Bone marrow (tissue), 2 donors: ENCODE measurements at regions not wholly inside any gene's neighbourhood (a gene's known extent, or its start where the extent isn't known, plus 50 kb on each side); places are given as distances from the start of the nearest gene placed in this dataset.
"Not testable (repeated sequence)": the region's sequence is repeated elsewhere in the genome, so short reads cannot be mapped to it uniquely, and the experiment has no call there.

Experiments used
- DNase-seq, 2 donors: peaks; one replicate each; lab custom pipeline; 2025; lab: John Stamatoyannopoulos, UW

DNA sequence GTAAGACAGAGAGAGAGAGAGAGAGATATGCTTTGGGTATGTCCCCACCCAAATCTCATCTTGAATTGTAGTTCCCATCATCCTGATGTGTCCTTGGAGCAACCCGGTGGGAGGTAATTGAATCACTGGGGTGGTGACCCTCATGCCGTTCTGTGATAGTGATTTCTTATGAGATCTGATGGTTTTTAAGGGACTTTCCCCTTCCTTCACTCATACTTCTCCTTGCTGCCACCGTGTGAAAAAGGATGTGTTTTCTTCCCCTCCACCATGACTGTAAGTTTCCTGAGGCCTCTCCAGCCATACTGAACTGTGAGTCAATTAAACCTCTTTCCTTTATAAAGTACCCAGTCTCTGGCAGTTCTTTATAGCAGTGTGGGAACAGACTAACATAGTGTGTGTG is 60.3 kb downstream of the EOMES start:
- no peak for DNase-seq

DNA sequence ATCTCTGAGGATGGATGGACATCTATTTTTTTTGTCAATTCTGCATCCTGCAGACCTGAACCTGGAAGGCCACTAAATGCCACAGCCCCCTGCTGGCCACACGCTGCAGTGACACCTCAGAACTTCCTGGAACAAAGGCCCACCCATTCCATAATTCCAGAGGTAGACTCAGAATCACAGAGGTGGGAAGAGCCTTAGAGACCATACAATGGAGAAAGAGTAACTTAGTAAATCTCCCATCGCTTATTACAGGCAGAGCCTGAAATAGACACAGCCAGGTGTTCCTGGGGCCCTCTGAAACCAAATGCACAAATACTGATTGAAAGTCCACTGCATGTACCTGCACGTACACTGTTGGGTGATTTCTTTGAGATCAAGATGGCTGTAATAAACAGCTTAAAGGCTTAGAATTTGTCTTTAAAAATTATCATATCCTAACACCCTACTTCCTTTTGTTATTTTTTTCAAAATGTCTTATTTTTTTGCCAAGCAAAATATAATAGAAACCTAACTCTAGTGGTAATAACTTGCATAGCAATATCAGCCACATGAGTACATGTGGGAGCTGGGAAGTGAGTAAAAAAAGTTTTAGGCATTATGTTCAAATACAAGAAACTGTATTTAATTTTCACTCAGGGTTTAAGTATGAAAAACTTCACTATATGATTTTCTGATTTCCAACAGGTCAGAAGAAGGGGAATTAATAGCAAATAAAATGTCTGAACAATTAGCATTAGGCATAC is 62.7 kb downstream of the EOMES start:
- DNase-seq = peak in 1 of 2 donors; percentile 14

DNA sequence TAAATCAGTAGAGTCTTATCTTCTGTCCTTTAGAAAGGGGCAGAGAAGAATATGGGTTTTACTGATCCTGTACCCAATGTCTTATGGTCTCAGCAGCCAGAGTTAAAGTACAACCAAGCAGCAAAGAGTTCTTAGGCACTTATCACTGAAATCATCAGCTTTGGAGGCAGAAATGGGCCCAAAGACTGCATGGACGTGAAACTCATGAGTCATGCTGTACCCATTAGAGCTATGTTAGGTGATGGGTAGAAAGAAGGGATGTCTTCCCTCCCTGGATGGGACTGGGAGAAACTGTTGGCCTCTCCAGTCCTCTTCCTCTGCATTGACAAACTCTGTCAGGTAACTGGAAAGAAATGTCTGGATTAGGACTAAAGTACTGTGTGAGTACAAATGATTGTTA is 63.4 kb downstream of the EOMES start:
- DNase-seq = no peak

DNA sequence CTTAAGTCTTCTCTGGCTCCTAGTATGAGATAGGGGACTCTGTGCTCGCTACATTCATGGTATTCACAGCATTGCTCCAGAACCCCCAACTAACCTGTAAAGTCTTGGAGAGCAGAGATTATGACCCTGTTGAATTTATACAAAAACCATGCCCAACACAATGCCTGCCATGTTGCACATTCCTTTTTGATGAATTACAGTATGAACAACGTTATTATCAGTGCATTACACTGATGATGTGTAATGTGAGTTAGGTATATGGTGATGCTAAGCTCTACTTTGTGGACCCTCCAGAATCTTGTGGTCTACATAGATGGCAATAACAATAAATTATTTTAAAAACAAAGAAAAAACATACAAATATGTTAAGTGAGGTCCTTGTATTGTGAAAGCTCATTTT is 64.3 kb downstream of the EOMES start:
- no peak for DNase-seq

DNA sequence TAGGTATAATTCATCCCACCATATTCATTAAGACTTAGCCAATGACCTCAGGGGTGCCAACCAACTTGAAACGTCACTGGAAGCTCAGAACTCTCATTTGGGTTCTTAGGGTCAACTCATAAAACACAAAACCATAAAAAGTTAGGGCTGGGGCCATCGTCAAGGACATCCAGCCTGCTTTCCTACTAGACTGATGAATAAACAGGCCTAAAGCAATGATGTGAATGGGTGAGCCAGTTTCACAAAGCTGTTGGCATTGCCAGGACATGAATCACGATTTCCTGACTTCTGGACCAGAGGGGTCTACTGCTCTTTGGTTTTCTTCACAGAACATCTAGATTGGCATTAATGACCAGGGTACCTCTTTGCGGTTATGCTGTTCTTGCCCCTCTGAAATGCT is 64.7 kb downstream of the EOMES start:
- DNase-seq = no peak

DNA sequence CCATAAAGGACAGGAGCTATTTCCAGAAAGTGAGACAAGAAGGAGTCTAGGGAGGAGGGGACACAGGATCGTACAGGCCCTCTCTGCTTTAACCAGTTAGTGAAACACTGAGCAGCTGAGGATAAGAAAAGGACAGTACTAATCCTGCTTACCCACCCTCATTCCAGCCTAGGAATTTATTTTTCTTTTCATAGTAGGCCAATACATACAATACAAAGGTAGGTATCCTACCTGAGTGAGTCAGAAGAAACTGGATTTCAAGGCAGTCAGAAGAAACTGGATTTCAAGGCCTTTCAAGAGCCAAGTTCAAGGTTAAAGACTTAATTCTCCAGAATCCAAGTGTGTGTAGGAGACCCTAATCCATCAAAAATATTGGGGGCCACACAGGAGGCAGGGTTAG is 65.3 kb downstream of the EOMES start:
- DNase-seq = no peak

DNA sequence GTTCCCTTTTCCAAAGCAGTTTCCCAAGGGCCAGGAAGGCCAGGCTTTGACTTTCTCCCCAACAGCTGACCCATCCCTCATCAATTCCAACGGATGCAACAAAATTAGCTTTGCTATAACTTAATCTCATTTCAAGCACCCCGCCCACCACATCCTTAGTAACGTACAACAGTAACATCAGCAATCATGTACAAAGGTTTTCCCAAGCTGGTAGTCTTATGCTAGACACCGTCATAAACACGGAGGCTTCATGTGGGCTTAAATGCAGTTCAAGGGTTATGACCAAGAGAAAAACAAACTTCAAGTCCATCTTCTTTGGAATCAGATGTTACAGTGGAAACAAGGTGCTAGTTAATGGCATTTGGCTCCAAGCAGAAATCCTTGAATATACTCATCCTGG is 66.6 kb downstream of the EOMES start:
- no peak for DNase-seq

DNA sequence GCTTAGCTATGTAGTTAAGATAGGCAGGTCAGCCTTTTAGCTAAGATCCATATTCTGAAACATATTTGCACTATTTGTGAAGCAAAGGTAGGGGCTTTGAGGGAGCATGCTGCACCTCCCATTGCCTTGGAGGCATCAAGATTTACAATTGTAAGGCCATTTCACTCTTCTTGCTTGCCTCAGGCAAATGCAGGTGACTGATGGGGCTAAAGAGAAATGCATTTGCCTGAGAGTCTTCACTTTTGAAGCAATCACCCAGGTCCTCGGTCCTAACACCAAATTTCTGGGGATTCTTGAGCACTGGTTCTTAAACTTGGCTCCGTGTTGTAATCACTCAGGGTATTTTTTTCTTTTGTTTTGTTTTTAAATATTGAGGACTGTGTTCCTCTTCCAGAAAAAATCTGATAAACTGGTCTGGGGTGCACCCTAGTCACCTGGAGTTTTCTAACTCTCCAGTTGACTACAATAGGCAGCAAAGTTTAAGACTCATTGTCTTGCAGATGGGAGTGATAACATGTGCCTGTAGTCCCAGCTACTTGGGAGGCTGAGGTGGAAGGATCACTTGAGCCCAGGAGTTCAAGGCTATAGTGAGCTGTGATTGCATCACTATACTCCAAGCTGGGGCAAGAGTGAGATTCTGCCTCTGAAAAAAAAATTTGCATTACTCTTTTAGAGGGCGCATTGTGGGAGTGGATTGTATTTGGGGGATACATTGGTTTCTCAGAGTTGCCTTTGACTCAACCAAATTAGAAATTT is 68.1 kb downstream of the EOMES start:
- DNase-seq = no peak

DNA sequence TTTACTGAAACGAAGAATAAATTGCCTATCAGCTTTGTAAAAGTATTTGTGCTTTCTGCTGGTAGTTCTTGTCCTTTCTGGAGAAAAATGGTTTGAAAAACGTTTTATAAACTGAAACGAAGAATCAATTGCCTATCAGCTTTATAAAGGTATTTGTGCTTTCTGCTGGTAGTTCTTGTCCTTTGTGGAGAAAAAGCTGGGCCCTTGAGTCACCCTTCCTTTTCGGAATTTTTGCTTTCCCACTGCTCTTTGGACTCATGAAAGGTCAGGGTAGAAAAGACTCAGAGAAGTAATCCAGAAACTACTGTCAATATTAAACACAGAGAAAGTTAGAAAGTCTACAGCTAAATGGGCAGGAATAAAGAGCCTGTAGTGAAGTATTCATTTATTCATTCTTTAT is 72.8 kb downstream of the EOMES start:
- no peak for DNase-seq

DNA sequence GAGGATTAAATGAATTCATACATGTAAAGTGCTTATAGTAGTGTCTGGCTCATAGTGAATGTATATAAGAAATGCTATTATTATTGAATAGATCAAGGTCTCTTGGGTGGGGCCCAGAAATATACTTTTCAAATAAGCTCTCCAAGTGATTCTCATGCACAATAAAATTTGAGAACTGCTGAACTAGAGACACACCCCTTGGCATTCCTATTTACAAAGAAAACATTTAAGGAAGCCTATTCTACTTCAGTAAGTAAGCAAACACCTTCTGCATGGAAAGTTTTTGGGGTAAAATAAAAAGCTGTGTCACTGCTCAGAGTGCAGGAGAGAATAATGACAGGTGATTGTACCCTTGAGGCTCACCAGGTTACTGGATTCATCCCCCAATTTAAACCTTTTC is 75.2 kb downstream of the EOMES start:
- DNase-seq = no peak

DNA sequence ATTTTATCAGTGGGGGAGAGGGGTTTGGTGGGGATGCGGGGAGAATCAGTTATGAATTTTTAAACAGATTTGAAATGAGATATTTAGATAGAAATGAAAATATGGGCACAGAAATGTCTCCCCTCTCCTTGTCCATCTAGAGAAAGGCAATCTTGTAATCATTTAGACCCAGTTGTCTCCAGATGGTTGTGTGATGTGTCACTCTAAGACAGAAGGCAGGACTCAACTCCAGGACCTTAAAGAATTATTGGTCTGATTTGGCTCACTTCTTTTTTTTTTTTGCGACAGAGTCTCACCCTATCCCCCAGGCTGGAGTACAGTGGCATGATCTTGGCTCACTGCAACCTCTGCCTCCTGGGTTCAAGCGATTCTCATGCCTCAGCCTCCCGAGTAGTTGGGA is 77.2 kb downstream of the EOMES start:
- no peak for DNase-seq

DNA sequence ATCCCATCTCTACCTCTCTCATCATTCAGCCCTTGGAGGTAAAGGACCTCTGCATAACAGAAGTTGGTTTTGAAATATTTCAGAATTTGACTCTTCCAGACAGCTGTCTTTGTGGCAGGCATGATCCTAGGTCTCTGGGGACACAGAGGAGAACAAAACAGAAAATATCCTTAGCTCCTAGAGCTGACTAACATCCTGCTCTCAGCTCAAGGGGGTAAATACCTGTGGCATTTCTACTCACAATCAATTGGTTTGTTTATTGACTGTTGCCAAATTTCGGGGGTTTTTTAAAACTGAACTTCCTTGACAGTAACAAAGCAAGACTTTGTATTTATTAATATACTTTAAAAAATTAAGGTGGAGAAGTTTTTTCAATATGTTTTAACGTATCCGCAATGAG is 78.8 kb downstream of the EOMES start:
- no peak for DNase-seq

DNA sequence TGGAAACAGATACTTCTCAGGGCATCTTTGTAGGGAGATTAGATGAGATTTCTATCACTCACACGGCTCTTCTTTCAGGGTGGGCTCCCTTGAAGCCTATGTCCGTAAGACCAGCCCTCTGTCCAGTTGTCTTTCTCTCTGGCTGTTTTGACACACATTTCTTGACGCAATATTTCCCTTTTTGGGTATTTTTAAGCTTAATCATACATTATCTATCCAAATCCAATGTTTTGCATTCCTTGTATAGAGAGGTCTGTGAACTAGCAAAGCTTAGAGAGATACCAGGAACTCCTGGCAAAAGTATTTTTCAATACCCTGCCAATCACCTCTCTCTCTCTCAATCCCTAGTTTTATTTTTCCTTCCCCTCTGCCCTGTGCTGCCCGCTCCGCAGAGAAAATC is 79.3 kb downstream of the EOMES start:
- DNase-seq = no peak

DNA sequence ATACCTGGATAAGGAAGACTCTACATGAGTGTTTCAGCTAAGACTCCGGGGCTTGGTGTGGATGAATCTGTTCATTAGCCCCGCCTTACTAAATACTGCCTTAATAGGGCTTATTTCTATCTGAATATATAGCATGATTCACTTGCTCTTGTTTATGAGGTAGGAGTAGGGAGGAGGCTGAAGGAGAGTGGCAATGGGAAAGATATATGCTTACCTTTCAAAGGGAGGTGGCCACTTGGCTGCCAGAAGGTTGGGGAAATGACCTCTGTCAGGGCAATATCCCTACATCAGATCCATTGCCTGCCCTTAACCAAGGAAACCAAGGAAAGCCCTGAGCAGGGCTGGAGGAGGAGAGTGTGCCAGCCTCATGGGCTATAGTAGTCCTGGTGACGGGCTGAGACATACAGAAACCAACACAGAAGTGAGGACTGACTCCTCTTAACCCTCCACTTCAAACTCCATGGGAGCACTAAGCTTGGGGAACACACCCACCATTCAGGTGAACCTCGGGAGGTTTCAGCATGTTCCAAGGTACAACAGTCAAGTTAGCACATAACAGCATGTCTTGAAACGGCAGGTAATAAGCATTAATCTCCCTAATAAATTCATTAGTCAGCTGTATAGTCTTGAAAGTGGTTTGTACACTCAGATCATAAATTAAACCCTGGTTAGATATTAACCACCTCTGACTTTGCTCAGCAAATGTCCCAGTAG is 80.1 kb downstream of the EOMES start:
- no peak for DNase-seq

DNA sequence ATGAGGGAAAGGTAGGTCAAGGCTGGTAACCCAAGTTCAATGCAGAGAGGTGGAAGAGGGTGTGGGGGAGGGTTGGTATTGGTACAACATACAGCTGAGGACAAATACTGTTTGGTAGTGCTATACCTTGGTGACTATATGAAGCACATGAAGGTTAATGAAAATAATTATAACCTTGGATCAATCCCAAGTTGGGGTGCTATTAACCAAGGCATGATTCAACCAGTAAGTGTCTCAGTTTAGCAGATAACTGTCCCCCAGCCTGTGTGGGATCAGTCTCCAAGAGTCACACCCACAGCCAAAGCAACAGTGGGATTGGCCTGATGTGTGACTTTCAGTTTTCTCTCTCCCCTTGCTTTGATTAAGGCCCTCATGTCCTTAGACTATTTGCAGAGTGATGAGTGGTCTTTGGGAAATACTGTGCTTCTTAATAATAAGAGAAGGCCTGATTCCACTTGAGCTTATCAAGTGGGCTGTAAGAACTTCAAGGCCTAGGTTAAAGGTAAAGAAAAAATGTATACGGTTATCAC is 80.8 kb downstream of the EOMES start:
- no peak for DNase-seq

DNA sequence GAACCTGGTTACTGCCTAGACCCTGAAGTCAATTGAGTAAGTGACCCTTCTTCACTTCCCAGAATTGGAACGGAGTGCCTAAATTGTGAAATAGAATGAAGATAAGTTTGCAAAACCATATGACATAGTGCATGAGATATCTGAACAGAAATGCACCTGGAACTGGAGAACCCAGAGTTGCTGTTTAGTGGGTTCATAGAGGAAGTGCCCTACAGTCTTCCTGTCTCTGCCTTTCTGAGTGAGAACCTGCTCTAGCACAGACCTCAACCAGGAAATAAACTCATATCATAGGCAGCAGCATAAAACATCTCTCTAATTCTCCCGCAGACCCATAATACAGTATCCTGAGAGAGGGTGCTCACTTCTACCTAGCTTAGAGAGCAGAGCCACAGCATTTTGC is 82.9 kb downstream of the EOMES start:
- no peak for DNase-seq

DNA sequence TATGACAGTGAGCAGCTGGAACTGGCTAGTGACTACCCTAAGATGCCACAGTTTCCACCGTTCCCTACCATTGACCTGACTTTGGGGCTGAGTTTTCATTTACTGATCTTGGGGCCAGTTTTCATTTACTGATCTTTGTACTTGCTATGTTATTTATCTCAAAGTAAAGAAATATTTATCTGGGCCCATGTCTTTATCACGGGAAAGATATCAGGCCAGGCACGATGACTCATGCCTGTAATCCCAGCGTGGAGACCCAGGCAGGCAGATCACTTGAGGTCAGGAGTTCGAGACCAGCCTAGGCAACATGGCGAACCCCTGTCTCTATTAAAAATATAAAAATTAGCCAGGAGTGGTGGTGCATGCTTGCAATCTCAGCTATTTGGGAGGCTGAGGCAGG is 83.5 kb downstream of the EOMES start:
- no peak for DNase-seq

DNA sequence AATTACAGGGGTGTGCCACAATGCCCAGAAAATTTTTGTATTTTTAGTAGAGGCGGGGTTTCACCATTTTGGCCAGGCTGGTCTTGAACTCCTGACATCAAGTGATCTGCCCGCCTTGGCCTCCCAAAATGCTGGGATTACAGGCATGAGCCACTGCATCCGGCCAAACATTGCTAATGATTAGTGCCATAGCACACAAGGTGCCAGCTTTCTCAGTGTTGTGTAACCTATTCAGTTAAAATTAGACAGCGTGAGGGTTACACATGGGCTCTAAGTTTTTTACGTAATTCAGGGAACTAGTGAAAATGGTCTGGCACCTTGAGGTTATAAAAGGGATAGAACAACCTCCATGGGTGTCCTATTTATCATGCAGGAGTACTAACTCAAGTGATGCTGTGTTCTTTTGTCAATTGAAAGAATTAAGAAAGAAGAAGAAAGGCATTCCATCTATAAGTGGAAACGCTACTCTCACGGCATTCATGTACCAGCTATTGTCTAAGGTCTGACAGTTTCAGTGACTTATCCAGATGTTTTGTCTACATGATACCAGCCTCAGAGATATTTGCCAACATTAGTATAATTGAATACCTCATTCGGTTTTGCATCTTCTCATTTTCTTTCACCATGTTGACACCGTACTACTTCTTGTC is 84.7 kb downstream of the EOMES start:
- DNase-seq = no peak

DNA sequence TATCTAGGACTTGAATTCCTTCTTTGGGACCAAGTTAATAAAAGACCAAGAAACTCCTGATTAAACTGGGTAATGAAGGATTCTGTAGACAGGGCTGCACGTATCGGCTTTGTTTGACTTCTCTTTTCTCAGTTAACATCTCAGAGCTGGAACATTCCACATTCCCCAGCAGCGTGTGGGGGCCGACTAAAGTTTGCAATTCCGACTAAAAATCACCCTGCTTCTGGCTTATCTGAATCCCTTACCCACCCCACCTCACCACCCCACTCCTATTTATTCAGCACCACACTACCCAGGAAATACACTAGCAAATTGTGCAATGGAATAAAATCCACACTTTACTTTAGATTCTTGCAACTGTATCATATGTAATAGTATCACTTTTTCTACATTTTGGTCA is 87.1 kb downstream of the EOMES start:
- not testable (repeated sequence) for DNase-seq

DNA sequence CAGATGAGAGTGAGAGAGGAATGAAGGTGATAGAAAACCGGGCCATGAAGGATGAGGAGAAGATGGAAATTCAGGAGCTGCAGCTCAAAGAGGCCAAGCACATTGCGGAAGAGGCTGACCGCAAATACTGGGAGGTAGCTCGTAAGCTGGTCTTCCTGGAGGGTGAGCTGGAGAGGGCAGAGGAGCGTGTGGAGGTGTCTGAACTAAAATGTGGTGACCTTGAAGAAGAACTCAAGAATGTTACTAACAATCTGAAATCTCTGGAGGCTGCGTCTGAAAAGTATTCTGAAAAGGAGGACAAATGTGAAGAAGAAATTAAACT is 88.9 kb downstream of the EOMES start:
- DNase-seq = no peak

DNA sequence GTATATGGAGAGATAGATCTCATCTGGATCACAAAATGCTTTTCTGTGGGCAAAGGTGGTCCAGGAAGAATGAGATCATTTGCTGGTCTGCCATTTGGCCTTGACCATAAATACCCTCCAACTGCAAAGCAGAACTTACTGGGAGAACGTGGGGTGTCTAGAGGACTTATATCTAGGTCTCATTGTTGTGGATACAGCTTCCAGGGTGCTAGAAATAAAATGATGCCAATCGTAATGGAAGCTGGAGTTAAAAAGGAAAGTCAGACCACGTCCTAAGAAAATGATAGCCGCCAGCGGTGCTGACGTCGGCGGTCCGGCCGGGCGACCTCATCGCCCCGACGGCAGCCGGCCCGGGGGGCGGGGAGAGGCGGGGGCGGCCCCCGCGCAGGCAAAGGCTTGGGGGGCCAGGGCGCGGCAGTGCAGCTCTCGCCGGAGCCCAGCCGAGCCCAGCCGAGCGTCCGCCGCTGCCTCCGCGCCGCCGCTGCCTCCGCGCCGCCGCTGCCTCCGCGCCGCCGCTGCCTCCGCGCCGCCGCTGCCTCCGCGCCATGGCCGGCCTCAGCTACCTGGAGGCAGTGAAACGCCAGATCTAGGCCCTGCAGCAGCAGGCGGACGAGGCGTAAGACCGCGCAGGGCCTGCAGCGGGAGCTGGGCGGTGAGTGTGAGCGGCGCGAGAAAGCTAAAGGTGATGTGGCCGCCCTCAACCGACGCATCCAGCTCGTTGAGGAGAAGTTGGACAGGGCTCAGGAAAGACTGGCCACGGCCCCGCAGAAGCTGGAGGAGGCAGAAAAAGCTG is 89.5 kb downstream of the EOMES start:
- DNase-seq = peak; percentile 25 to 31

DNA sequence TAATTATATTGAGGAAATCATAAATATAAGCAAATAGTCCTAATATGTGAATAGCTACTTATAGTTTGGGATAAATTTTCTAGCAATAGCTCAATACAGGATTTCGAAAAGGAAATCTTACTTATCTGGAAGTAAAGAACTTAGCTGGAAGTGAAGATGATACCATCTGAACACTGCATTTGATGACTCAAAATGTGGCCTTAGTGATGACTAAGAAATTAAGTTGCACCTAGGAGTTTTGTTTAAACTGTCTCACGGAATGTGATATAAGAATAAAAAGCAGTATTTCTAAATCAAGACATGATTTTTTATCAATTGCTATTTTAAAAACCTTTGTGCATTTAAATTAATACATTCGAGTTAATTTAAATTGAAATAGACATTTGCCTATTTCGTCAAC is 91.2 kb downstream of the EOMES start:
- no peak for DNase-seq
